ENCODE measurements at regions not wholly inside any gene's neighbourhood (a gene's known extent, or its start where the extent isn't known, plus 50 kb on each side); places are given as distances from the start of the nearest gene placed in this dataset.

DNA sequence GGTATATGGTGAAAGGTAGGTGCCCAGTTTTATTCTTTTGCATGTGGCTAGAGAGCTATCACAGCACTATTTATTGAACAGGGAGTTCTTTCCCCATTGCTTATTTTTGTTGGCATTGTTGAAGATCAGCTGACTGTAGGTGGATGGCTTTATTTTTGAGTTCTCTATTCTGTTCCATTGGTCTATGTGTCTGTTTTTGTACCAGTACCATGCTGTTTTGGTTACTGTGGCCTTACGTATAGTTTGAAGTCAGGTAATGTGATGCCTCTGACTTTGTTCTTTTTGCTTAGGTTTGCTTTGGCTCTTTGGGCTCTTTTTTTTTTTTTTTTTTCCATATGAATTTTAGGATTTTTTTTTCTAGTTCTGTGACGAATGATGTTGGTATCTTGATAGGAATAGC is 139.2 kb upstream of the CTNNB1 start:
- no peak for DNase-seq

GRCh38 chr3:41064070-41064469 is 135.2 kb upstream of the CTNNB1 start:
- no peak for DNase-seq

- no peak for DNase-seq
Measured at GRCh38 chr3:41064526-41064925, 134.8 kb upstream of the CTNNB1 start.

- no peak for DNase-seq
Measured at GRCh38 chr3:41065340-41065739, 134.0 kb upstream of the CTNNB1 start.

GRCh38 chr3:41073190-41073589 is 126.1 kb upstream of the CTNNB1 start:
- DNase-seq: no peak

DNA sequence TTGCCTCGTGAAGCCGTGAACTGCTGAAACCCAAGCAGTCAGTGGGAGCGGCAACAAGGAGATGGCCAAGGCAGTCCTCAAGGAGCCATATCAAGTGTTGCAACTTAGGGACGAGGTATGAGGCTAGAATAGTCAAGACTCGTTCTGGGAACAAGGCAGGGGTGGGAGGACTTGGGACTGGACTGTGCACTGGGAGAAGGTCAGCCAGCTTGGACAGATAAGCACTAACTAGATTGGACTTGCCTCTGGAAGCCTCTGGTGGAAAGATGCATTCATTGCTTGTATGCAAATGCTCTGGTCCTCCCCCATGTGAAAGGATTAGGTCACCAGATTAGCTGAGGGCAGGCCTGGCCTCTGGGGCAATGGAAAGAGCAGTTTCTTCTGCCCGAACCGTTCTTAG is 123.3 kb upstream of the CTNNB1 start:
- no peak for DNase-seq

GRCh38 chr3:41076399-41076798 is 122.9 kb upstream of the CTNNB1 start:
- DNase-seq: no peak

- no peak for DNase-seq
Measured at GRCh38 chr3:41080141-41080540, 119.2 kb upstream of the CTNNB1 start.

DNA sequence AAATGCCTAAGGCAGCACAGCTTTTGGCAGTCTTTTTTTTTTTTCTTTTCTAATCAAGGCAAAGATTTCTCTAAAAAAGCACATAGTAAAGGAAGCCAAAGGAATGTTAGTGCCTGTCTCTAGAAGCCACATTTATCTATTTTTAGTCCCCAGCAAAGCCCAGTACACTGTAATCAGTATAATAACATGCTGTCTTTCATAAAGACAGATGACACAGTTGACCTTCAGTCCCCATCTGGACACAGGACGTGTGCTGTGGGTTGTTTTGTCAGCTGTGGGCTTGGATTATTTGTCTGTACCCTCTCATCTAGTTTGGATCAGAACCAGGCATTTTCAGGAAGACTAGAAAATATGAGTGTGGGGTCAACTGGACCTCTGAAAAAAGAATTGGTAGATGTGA is 110.4 kb upstream of the CTNNB1 start:
- DNase-seq: no peak

- no peak for DNase-seq
Measured at GRCh38 chr3:41089566-41089965, 109.7 kb upstream of the CTNNB1 start.

DNA sequence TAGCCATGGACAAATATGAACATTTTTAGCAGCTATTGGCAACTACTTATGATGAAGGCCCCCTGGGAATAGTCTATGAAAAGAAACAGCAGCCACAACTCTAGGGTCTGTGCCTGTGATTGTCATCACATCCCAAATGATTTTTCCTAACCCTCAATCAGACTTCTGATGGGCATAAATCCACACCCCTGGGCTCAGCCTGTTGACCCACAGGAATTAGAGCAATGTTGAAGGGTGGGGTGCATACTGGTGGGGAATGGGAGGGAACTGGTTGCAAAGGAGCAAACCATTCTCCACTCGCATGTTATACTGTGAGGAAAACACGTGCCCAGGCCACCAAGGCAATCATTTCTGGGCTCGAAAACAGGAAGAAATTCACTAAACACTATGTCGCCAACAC is 106.5 kb upstream of the CTNNB1 start:
- DNase-seq: no peak

GRCh38 chr3:41093476-41093875 is 105.8 kb upstream of the CTNNB1 start:
- no peak for DNase-seq

- DNase-seq: no peak
Measured at GRCh38 chr3:41094351-41094750, 105.0 kb upstream of the CTNNB1 start.

DNA sequence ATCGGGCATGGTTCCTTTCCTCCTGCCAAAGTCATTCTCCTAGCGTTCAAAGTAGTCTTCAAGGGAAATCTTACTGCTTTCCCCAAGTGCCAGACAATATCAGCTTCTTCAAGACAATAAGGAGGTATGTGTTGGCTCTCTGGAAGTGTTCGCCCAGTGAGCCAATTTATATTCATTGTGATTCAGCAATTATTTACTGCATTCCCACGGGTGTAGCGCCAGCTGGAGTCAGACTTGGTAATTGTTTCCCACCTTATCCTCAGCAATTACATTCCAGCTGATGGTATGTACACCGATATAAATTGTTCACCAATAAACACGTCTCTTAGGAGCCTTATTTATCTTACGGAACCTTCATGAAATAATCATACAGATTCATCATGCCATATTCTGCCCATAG is 103.6 kb upstream of the CTNNB1 start:
- no peak for DNase-seq

DNA sequence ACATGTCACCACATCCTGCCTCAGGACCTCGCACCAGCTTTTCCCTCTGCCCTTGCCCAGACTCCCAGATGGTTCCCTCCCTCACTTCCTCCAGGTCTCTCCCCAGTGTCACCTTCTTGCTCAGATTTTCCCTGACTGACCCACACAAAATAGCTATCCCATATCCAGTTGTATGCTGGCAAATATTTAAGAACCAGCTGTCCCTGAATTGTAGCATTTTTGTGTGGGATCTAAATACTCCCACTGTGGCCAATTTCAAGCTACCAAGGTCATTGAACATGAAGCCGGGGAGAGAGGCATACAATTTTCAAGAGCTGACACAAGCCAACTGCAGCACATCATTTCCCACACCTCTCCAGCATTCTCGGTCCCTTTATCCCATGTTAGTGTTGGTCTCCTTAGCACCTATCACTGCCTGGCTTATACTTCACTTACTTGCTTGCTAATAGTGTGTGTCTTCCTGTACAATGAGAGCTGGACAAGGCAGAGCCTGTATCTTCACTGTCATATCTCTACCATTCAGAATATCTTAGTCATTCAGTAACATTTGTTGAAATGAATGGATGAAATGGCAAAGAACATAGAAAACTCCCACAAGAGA is 101.3 kb upstream of the CTNNB1 start:
- DNase-seq: no peak

DNA sequence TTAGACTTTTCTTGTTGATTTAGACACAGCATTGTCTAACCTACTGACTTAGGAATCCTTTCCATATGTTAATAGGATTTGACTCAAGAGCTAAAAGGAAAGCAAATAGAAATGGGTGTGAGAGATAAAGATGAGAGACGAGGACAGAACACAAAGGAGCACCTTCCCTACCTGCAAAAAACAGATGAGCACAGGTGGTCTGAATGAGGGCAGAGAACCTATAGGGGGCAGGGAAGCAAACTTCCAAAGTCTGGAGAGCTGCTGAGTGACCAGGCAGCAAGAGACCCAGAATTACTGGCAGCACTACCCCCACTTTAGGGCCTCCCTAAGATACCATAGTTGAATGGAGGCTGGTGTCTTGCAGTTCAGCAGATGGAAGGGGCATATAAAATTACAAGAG is 98.1 kb upstream of the CTNNB1 start:
- DNase-seq: no peak

DNA sequence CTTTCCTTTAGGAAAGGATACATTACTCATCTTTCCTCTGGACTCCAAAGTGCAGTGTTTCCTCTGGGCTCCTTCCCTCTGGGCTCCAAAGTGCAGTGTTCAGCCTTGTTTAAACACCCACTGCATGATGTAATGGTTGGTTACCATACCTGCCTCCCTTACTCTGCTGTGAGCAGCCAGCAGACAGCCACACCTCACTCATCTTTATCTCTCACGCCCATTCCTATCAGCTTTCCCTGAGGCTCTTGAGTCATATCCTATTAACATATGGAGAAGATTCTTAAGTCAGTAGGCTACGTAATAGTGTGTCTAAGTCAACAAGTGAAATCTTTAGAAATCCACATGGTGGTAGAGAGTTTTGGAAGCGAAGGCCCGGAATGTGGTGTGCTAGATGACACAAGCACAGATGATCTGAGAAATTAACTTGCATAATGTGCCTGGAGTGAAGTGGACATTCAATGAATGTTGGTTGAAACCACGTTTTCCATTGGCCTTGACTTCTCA is 97.2 kb upstream of the CTNNB1 start:
- no peak for DNase-seq

DNA sequence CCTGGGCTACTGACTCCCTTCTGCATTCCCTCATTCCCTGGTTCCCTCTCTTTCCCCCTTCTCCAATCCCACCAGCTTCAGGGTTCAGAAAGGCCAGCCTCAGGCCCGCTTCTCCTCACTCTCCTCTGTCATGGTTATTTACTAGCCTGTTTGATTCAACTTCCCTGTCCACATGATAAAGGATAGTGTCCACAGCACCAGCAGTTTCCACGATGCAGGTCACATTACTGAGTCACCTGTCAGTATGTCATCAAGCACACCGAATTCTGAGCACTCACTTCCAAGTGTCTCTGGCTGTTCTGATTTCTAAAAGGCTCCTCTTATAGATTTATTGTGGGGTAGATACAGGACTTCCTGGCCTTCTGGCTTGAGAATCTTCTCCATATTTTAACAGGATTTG is 96.6 kb upstream of the CTNNB1 start:
- no peak for DNase-seq

- DNase-seq: no peak
Measured at GRCh38 chr3:41103200-41103599, 96.1 kb upstream of the CTNNB1 start.

- DNase-seq: no peak
Measured at GRCh38 chr3:41104147-41104546, 95.2 kb upstream of the CTNNB1 start.

GRCh38 chr3:41106691-41107090 is 92.6 kb upstream of the CTNNB1 start:
- no peak for DNase-seq

DNA sequence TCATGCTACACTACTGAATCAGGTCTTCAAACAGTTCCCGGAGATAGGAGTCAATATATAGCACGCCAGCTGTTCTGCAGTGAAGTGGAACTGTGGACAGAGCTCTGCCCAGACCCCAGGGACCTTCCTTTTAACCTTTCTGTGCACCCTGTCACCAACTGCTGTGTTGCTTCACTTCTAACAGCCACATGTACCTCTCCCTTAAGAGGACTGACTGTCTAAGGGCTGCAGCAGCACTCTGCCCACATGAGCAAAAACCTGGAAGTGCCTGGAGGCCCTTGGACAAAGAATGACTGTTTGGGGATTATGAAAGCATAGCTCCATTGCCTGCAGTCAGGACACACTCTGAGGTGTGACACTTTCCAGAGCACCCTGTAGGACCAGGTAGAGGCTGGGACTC is 88.3 kb upstream of the CTNNB1 start:
- DNase-seq: no peak

GRCh38 chr3:41112466-41112865 is 86.8 kb upstream of the CTNNB1 start:
- no peak for DNase-seq

DNA sequence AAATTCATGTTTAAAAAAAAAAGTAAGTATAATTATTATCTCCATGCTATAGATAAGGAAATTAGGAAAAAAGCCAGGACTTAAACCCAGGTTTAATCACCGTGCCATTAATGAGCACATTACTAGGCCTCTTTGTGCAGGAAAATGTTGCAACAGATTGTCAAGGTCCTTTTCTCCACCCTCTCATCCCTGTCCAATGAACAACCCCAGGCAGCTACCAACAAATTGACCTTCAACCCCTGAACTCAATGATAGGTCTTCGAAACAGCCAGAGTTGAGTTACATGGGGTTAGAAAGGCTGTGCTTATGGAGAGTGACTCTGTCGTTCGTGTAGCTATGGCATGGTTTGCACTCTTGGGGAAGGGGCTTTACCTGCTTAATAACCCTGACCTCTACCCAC is 84.2 kb upstream of the CTNNB1 start:
- no peak for DNase-seq

- DNase-seq: no peak
Measured at GRCh38 chr3:41116851-41117250, 82.5 kb upstream of the CTNNB1 start.

- DNase-seq: no peak
Measured at GRCh38 chr3:41117398-41117870, 81.9 kb upstream of the CTNNB1 start.
